Activated naive CD4-positive, alpha-beta T cell treated with anti-CD3 and anti-CD28 coated beads, Interleukin-2, amount 50 U/mL, for 72 hours (primary cell): ENCODE measurements at regions not wholly inside any gene's neighbourhood (a gene's known extent, or its start where the extent isn't known, plus 50 kb on each side); places are given as distances from the start of the nearest gene placed in this dataset.

Source experiments
- ATAC-seq, 2 donors: fragments of 150-1000 bp; cut with Tn5 transposase; 2 replicates each; pipeline ENCODE4 v1.10.0; 2021; ENCODE audit warnings: mild to moderate bottlenecking in 2 of 2, moderate library complexity in 2 of 2
- DNase-seq, 2 donors: peaks; one replicate each; pipeline ENCODE4 v3.0.0; 2021 to 2022; ENCODE audit warnings: low spot score in 2 of 2
- H3K27ac Mint-ChIP-seq, 2 donors: one replicate each; pipeline ENCODE4 v1.8.0; 2022; ENCODE audit warnings: mild to moderate bottlenecking in 2 of 2, mixed read lengths in 2 of 2
- H3K36me3 Mint-ChIP-seq, 2 donors: one replicate each; pipeline ENCODE4 v1.8.0; 2022; ENCODE audit warnings: mixed read lengths in 2 of 2
- H3K9me3 Mint-ChIP-seq, 2 donors: one replicate each; pipeline ENCODE4 v1.8.0; 2022; ENCODE audit warnings: mixed read lengths in 2 of 2

DNA sequence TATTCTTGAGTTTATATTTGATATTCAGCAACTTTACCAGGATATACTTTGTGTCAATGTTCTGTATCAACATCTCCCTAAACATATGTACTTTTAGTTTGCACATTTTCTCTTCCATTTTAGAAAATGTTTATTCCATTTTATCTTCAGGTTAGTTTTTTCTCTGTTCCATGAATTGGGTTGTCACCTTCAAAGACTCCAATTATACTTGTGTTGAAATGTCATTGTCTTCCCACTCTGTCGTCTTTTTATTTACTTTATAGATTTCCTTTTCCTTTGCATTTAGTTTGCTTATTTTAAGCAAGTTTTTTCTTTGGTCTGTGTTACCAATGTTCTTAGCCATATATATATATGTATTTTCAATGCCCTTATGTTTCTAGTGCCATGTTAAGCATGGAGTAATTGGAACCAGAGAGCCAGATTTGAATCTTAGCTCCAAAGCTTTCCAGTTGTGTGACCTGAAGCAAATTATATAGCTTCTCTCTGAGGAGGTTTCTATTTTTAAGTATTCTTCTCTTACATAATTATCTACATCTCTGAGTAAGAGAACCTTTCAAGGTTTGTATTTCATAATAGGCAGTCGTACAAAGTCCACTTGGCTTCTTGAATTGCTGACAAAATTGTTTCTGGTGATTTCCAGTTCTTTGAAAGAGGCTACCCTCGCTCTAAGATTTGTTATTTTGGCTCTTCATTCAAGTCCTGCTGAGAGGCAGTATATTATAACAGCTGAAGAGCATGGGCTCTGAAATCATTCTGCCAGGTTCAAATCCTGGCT is 85.8 kb upstream of the DYRK2 start:
- H3K36me3 Mint-ChIP-seq, result peaks cover 12 to 16% of the 10 kb centered on the region in 2 donors

DNA sequence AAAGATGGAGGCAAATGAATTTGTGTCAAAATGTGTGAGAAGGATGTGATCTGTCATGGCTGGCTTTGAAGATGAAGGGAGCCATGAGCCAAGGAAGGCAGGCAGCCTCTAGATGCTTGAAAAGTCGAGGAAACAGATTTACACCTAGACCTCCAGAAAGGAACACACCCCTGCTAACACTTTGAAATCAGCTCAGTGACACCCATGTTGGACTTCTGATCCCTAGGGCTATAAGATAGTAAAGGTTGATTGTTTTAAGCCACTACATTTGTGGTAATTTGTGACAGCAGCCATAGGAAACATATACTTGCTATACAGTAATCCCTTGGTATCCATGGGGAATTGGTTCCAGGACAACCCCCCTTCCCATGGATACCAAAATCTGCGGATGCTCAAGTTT is 80.5 kb upstream of the DYRK2 start:
- no peak overlapping the region for H3K27ac Mint-ChIP-seq
- H3K36me3 Mint-ChIP-seq, result peaks cover 0 to 5% of the 10 kb centered on the region in 2 donors
- DNase-seq (no peak), ATAC-seq (no peak)
- peaks cover 4 to 10% of the 10 kb centered on the region in 2 donors for H3K9me3 Mint-ChIP-seq

More for the DNA sequence above, 85.8 kb upstream of the DYRK2 start:
- Mint-ChIP-seq H3K27ac (no peak overlapping the region), H3K9me3 (peaks cover 4 to 26% of the 10 kb centered on the region in 2 donors)
- no peak for ATAC-seq
- no peak for DNase-seq

GRCh38 chr12:67572492-67572891 is 76.1 kb upstream of the DYRK2 start:
- DNase-seq, result no peak
- Mint-ChIP-seq H3K36me3 (peaks cover under 1 to 6% of the 10 kb centered on the region in 2 donors), H3K27ac (no peak overlapping the region), H3K9me3 (peaks cover 0 to 12% of the 10 kb centered on the region in 2 donors)
- no peak for ATAC-seq

DNA sequence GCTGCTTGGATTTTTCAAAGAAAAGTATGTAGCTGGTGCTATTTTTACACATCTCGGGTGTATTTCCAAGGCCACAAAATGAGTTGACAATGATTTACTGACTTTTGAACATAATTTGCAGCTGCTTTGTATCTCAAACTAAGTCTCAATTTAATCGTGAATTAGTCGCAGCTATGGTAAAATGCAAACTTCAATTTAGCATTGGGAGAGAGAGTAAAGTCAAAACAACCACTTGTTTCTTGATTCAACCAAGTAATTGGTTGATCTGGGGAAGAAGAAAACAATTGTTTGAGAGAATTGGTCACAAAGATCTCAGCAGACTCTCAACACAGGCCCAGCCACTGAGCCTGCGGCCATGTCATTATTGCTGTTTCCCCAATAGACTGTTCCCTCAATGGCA is 75.0 kb upstream of the DYRK2 start:
- Mint-ChIP-seq H3K9me3 (peaks cover 0 to 17% of the 10 kb centered on the region in 2 donors), H3K27ac (no peak overlapping the region), H3K36me3 (peaks cover 7 to 11% of the 10 kb centered on the region in 2 donors)
- ATAC-seq (no peak), DNase-seq (no peak)

DNA sequence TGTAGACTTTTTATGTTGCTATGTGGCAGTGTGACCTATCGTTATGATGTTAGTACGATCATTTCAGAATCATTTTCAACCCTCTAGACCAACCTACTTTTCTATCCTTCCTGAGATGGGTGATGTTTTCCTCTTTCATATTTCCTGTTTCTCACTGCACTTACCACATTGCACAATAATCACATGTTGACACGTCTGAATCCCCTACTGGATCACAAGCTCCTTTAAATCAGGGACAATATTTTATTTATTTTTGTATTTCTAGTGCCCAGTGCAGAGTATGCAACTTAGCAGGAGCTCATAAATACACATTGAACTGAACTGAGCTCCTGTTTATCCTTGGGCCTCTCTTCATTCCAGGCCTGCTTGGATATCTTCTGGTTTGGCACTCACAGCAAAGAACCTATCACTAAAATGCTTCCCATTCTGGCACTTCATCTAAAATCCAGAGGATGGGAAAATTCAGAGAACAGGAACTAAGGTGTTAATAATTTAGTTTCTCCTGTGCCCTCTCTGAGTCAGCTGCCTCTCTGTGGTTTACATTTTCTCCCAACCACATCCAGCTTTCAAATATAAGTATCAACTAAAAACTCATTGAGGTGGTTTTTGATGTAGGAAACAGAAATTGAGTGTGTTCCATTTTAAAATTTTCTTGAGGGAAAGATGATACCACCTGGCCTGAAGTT is 69.4 kb upstream of the DYRK2 start:
- peak; percentile 66 to 79 for ATAC-seq
- peaks cover 7 to 11% of the 10 kb centered on the region in 2 donors for H3K36me3 Mint-ChIP-seq
- no peak overlapping the region for H3K27ac Mint-ChIP-seq
- no peak for DNase-seq
- peaks cover 4 to 17% of the 10 kb centered on the region in 2 donors for H3K9me3 Mint-ChIP-seq

- ATAC-seq, result peak in 1 of 2 donors; percentile 55
- no peak overlapping the region for H3K27ac Mint-ChIP-seq
Observed at GRCh38 chr12:67579662-67580003, 68.9 kb upstream of the DYRK2 start.

GRCh38 chr12:67582238-67582834 is 66.2 kb upstream of the DYRK2 start:
- ATAC-seq (no peak), DNase-seq (no peak)
- Mint-ChIP-seq H3K9me3 (peaks cover 4 to 12% of the 10 kb centered on the region in 2 donors), H3K36me3 (peaks cover 7% of the 10 kb centered on the region in 2 donors), H3K27ac (no peak overlapping the region)

More at GRCh38 chr12:67579662-67580003, 68.9 kb upstream of the DYRK2 start:
- Mint-ChIP-seq H3K9me3 (peaks cover 4 to 17% of the 10 kb centered on the region in 2 donors), H3K36me3 (peaks cover 7 to 11% of the 10 kb centered on the region in 2 donors)
- DNase-seq, result no peak

GRCh38 chr12:67582844-67583243 is 65.7 kb upstream of the DYRK2 start:
- H3K27ac Mint-ChIP-seq, result no peak overlapping the region
- peaks cover 2 to 3% of the 10 kb centered on the region in 2 donors for H3K36me3 Mint-ChIP-seq
- DNase-seq (no peak), ATAC-seq (no peak)
- H3K9me3 Mint-ChIP-seq, result peaks cover 4 to 7% of the 10 kb centered on the region in 2 donors

DNA sequence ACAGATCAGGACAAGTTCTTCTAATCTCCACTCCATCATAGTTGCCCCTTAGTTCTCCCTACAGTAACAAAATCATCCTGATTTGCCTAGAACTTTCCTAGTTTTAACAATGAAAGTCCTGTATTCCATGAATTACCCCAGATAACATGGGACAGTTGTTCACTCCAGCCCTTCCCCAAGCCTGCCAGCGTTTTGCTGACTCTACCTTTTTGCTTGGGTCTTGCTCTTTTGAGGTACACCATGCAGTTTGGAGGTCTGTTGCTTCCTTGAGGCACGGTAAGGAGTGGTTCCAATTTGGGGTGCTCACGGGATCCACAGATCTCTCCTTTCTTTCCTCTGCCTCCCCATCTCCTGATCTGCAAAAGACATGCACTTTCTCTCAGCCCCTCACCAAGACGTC is 61.6 kb upstream of the DYRK2 start:
- ATAC-seq (no peak), DNase-seq (no peak)
- peaks cover 5 to 11% of the 10 kb centered on the region in 2 donors for H3K9me3 Mint-ChIP-seq
- H3K27ac Mint-ChIP-seq, result no peak overlapping the region
- peaks cover 0 to 5% of the 10 kb centered on the region in 2 donors for H3K36me3 Mint-ChIP-seq

DNA sequence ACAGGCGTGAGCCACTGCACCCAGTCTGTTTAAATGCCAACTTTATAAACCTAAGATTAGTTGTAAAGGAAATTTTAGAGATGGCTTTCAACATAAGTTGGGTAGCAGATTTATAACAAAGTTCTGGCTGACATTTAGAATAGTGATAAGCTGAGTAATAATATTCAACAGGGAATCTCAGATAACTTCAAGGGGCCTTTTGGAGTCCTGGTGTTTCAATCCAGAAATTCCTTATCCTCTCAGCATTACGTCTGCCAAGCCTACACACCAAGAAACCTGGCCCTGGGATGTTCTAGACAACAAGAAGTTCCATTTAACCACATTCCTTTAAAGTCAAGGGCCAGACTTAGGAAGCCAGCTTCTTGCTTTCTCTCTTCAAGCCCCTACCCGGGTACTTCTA is 59.5 kb upstream of the DYRK2 start:
- ATAC-seq (no peak), DNase-seq (no peak)
- H3K36me3 Mint-ChIP-seq, result peaks cover 0 to 5% of the 10 kb centered on the region in 2 donors
- no peak overlapping the region for H3K27ac Mint-ChIP-seq
- peaks cover 8 to 14% of the 10 kb centered on the region in 2 donors for H3K9me3 Mint-ChIP-seq

DNA sequence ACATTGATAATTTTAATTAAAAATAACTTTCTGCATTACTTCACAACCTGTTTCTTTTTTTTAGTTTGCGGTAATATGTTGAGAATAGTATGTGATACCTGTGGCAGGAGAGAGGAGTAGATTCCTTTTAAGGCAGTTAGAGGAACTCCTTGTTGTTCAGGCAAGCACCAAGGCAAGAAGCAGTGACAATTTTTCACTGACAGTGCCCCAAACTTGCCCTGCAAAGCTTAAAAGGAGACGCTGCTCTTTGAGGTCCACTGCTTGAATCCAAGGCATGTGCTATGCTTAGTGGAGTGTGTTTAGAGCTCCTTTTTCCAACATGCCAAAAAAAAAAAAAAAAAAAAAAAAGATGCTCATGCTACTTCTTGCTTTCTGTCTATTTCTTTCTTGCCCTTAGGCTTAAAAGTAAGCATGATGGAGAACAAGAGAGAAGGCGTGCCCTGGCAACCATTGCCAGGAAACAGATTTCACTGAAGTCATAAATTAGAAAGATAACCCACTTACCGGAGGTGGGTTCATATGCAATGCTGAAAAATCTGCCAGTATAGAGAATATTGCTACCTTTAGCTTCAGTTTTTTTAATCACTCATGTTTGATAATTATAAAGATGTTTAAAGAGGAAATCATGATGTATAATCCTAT is 58.3 kb upstream of the DYRK2 start:
- Mint-ChIP-seq H3K9me3 (peaks cover 8 to 14% of the 10 kb centered on the region in 2 donors), H3K27ac (no peak overlapping the region), H3K36me3 (peaks cover 0 to 5% of the 10 kb centered on the region in 2 donors)
- ATAC-seq (peak; percentile 32 to 57), DNase-seq (no peak)

GRCh38 chr12:67592228-67593011 is 56.1 kb upstream of the DYRK2 start:
- DNase-seq (no peak), ATAC-seq (peak; percentile 63 to 72)

GRCh38 chr12:67593041-67593440 is 55.5 kb upstream of the DYRK2 start:
- DNase-seq (no peak), ATAC-seq (peak; percentile 22 to 26)
- peak overlapping the region in 1 of 2 donors; percentile 83 for H3K27ac Mint-ChIP-seq
- H3K9me3 Mint-ChIP-seq, result peaks cover 14 to 15% of the 10 kb centered on the region in 2 donors
- peaks cover 6 to 15% of the 10 kb centered on the region in 2 donors for H3K36me3 Mint-ChIP-seq

More at GRCh38 chr12:67592228-67593011, 56.1 kb upstream of the DYRK2 start:
- H3K27ac Mint-ChIP-seq, result peak overlapping the region in 1 of 2 donors; percentile 83
- H3K9me3 Mint-ChIP-seq, result peaks cover 11 to 14% of the 10 kb centered on the region in 2 donors
- H3K36me3 Mint-ChIP-seq, result peaks cover 2 to 9% of the 10 kb centered on the region in 2 donors

DNA sequence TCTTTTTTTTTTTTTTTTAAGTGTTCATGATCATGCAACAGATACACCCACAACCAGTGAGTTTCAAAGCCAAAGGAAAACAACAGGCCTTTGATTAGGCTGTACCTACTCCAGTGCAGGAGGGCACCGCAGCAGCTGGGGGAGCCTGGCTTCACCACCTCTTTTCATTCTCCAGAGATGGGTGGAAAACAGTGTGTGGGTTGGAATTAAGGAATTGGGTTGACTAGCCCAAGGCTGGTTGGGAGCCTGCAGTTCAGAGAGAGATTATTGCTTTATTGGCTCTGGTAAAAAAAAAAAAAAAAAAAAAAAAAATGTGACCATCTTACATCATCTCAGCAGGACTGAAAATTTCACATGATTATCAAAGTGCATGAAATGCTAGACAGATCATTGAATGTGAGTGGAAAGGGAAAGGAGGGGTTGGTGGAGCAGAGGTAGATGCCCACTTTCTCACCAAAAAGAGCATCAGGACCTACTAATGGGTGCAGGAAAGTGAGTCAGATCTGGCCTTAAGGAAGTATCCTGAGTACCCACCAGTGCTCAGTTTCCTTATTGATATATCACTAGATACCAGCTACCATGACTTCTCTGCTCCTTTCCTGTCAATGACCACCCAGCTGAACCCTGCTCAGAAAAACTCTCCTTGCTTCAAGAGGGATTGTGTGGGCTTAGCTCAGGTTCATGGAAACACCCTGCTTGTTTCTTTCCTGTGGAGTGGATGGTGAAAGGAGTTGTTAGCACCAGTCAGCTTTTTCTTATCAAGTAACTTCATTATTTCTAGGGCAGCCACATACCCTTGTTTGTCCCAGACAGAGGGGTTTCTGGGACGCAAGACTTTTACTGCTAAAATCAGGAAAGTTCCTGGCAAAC is 54.8 kb upstream of the DYRK2 start:
- H3K36me3 Mint-ChIP-seq, result peaks cover 6 to 20% of the 10 kb centered on the region in 2 donors
- ATAC-seq (peak; percentile 44 to 68), DNase-seq (no peak)
- H3K9me3 Mint-ChIP-seq, result peaks cover 14 to 15% of the 10 kb centered on the region in 2 donors
- peak overlapping the region; percentile 67 to 83 for H3K27ac Mint-ChIP-seq

DNA sequence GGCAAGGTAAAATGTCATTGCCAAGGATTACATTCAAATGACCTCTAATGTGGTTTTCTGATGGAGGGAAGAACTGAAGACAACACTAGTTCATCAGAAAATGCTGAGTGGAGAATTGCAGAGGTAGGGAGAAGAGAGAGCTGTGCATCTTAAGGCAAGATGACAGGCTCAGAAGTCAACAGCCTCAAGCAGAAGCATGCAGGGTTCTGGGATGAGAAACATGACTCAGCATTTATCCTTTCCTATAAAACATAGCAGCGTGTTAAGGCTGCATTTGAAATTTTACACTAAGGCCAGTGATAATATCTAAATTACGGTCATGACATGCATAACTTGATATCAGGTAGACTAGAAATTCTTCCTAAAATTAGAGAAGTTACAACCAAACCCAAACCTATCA is 53.7 kb upstream of the DYRK2 start:
- Mint-ChIP-seq H3K36me3 (peaks cover 6 to 32% of the 10 kb centered on the region in 2 donors), H3K27ac (peak overlapping the region in 1 of 2 donors; percentile 42), H3K9me3 (peaks cover 19 to 20% of the 10 kb centered on the region in 2 donors)
- DNase-seq, result no peak
- no peak for ATAC-seq
